Endothelial cell of umbilical vein (primary cell): ENCODE measurements at regions not wholly inside any gene's neighbourhood (a gene's known extent, or its start where the extent isn't known, plus 50 kb on each side); places are given as distances from the start of the nearest gene placed in this dataset.

Experiments
- BruUV-seq: library from RNA; stranded (reverse); fragments of 400-500 nt; replicated peaks from 2 replicates; lab custom pipeline; 2021; lab: Mats Ljungman, UMichigan
- CTCF ChIA-PET: fragments of 300-600, 350-600 bp; sonication (Branson Sonifier 250); formaldehyde crosslinking; loops from one replicate; lab custom pipeline; 2021; ENCODE audit warnings: antibody characterized with exemption, inconsistent platforms; lab: Charles Lee
- POLR2A ChIA-PET: fragments of 300-600, 350-600 bp; sonication (Branson Sonifier 250); formaldehyde crosslinking; loops from one replicate; lab custom pipeline; 2021; ENCODE audit warnings: antibody characterized with exemption, inconsistent platforms; lab: Charles Lee
- DNase-seq: peaks from one replicate; pipeline ENCODE4 v3.0.0-alpha.2; 2011; ENCODE audit warnings: low read depth, low spot score
- FAIRE-seq: peaks from 2 replicates; lab custom pipeline; 2011; peaks lifted over from hg19 to GRCh38; lab: Jason Lieb, UNC
- H2AFZ ChIP-seq: 2 replicates; pipeline ENCODE4 v1.6.0; 2012; ENCODE audit warnings: low read depth, low read length, control low read depth, inconsistent platforms
- H3K27ac ChIP-seq: 2 replicates; pipeline ENCODE4 v1.5.1; 2011; ENCODE audit warnings: low read depth, mild to moderate bottlenecking, control low read depth, low read length, moderate library complexity; ENCODE audit not compliant: insufficient read depth
- H3K27me3 ChIP-seq, 2 experiments: 2 replicates each; pipeline versions ENCODE4 v1.6.0 to v1.6.1; 2011; ENCODE audit warnings: low read length in 2 of 2, mixed read lengths in 1 of 2; ENCODE audit not compliant: control insufficient read depth in 2 of 2, insufficient read depth in 2 of 2
- H3K36me3 ChIP-seq, 2 experiments: 2 replicates in 1 of 2; 3 replicates in 1 of 2; pipeline ENCODE4 v1.5.1; 2011; ENCODE audit warnings: low read length in 2 of 2, mild to moderate bottlenecking in 1 of 2, moderate library complexity in 1 of 2; ENCODE audit not compliant: control insufficient read depth in 2 of 2, insufficient read depth in 2 of 2; ENCODE audit errors: extremely low read depth in 1 of 2
- H3K4me1 ChIP-seq: 3 replicates; pipeline ENCODE4 v1.5.1; 2011; ENCODE audit warnings: mild to moderate bottlenecking, low read length; ENCODE audit not compliant: control insufficient read depth, insufficient read depth; ENCODE audit errors: extremely low read depth
- H3K4me2 ChIP-seq: 2 replicates; pipeline ENCODE4 v1.6.1; 2011; ENCODE audit warnings: low read length, control low read depth, mixed read lengths; ENCODE audit not compliant: insufficient read depth
- H3K4me3 ChIP-seq, 3 experiments: fragments of 200-600 bp in 1 of 3; sonication (generic), shearing (Covaris generic) in 1 of 3; replicated peaks in 1 of 3; 2 replicates each; pipeline ENCODE4 v1.5.1; 2011 to 2016; ENCODE audit warnings: control low read depth in 3 of 3, low read length in 3 of 3, mild to moderate bottlenecking in 2 of 3, inconsistent platforms in 1 of 3, low read depth in 1 of 3, moderate library complexity in 1 of 3; ENCODE audit not compliant: insufficient read depth in 1 of 3
- H3K79me2 ChIP-seq: 2 replicates; pipeline ENCODE4 v1.6.0; 2012; ENCODE audit warnings: low read length, inconsistent platforms; ENCODE audit not compliant: control insufficient read depth, insufficient read depth
- H3K9ac ChIP-seq: replicated peaks from 2 replicates; pipeline ENCODE3; 2011; ENCODE audit warnings: low read length, control low read depth; ENCODE audit not compliant: insufficient read depth; ENCODE audit errors: extremely low read depth
- H3K9me1 ChIP-seq: replicated peaks from 3 replicates; pipeline ENCODE4 v1.6.0; 2011; ENCODE audit warnings: mild to moderate bottlenecking, low read length; ENCODE audit not compliant: control insufficient read depth, insufficient read depth; ENCODE audit errors: extremely low read depth
- H3K9me3 ChIP-seq: replicated peaks from 2 replicates; pipeline ENCODE4 v1.5.1; 2012; ENCODE audit warnings: low read length, inconsistent platforms; ENCODE audit not compliant: control insufficient read depth, insufficient read depth
- H4K20me1 ChIP-seq: replicated peaks from 2 replicates; pipeline ENCODE3; 2011; ENCODE audit warnings: mild to moderate bottlenecking, low read length; ENCODE audit not compliant: control insufficient read depth, insufficient read depth; ENCODE audit errors: extremely low read depth
- CTCF ChIP-seq, 2 donors: IDR thresholded peaks; 1 replicate in 1 of 2; 2 replicates in 1 of 2; pipeline ENCODE4 v1.5.1; 2011; ENCODE audit warnings: low read length in 2 of 2, mild to moderate bottlenecking in 2 of 2, moderate library complexity in 2 of 2, control low read depth in 1 of 2, inconsistent platforms in 1 of 2, low read depth in 1 of 2; ENCODE audit not compliant: insufficient read depth in 1 of 2; ENCODE audit errors: extremely low read depth in 1 of 2
- EZH2 ChIP-seq: IDR thresholded peaks from 2 replicates; pipeline ENCODE4 v1.6.1; 2012; ENCODE audit warnings: borderline replicate concordance, low read depth, mild to moderate bottlenecking, moderate library complexity, low read length, inconsistent platforms; ENCODE audit not compliant: severe bottlenecking
- FOS ChIP-seq: IDR thresholded peaks from 2 replicates; pipeline ENCODE4 v1.6.1; 2011; ENCODE audit warnings: mild to moderate bottlenecking, low read length, moderate library complexity, borderline replicate concordance; ENCODE audit not compliant: insufficient read depth
- GATA2 ChIP-seq: IDR thresholded peaks from 2 replicates; pipeline ENCODE4 v1.7.0; 2011; ENCODE audit warnings: low read depth, mild to moderate bottlenecking, moderate library complexity, mixed read lengths, low read length; ENCODE audit not compliant: insufficient read length, insufficient read depth
- JUN ChIP-seq: IDR thresholded peaks from 2 replicates; pipeline ENCODE4 v1.6.1; 2011; ENCODE audit warnings: borderline replicate concordance, low read depth; ENCODE audit not compliant: insufficient read length, insufficient read depth
- MAX ChIP-seq: IDR thresholded peaks from 2 replicates; pipeline ENCODE4 v1.6.1; 2011; ENCODE audit not compliant: insufficient read depth, insufficient read length
- MYC ChIP-seq: IDR thresholded peaks from one replicate; pipeline ENCODE4 v1.6.1; 2011; ENCODE audit warnings: mild to moderate bottlenecking, low read depth, low read length
- POLR2A ChIP-seq: IDR thresholded peaks from 2 replicates; pipeline ENCODE4 v1.6.1; 2012; ENCODE audit warnings: low read depth, mild to moderate bottlenecking, control low read depth, low read length
- POLR2AphosphoS5 ChIP-seq: IDR thresholded peaks from 2 replicates; pipeline ENCODE4 v1.6.1; 2012; ENCODE audit warnings: low read depth, mild to moderate bottlenecking, control low read depth, low read length, moderate library complexity; ENCODE audit not compliant: insufficient read depth
- dilution Hi-C: fragments of 300-500 bp; cut with MboI; formaldehyde crosslinking; loops from one replicate; pipeline ENCODE4 v1.15.0; 2019; ENCODE audit warnings: low sequenced_read_pairs; ENCODE audit not compliant: extremely low pct_ligation_motif_present
- intact Hi-C: fragments of 100-400 bp; cut with micrococcal nuclease; formaldehyde crosslinking; loops from one replicate; pipeline ENCODE4 v1.10.0; 2022

- no peaks in the 10 kb centered on the region for H3K4me1 ChIP-seq
- no peaks in the 10 kb centered on the region for H3K9me3 ChIP-seq
- H4K20me1 ChIP-seq = no peaks in the 10 kb centered on the region
- ChIA-PET POLR2A (no interaction called here), CTCF (interaction anchor here (1.0 to 2.4 kb wide), 3 partner anchors 32 to 652 kb away, joined by 3 to 6 read pairs (median 4); no protein-coding TSS in a partner anchor)
- FAIRE-seq (peak; percentile 4), DNase-seq (no peak)
- H3K4me3 ChIP-seq = no peak overlapping the region
- no peak overlapping the region for H3K9ac ChIP-seq
- intact Hi-C loops = no loop called here
- H3K9me1 ChIP-seq = no peaks in the 10 kb centered on the region
- BruUV-seq = no TSS peak
- H3K27ac ChIP-seq = no peak overlapping the region
- no peak overlapping the region for H2AFZ ChIP-seq
- no peaks in the 10 kb centered on the region for H3K79me2 ChIP-seq
- H3K27me3 ChIP-seq = peaks cover 0 to 4% of the 10 kb centered on the region in 2 experiments
- H3K36me3 ChIP-seq = no peaks in the 10 kb centered on the region
- TF ChIP-seq CTCF (IDR thresholded peaks at IDR 0.05; ENCODE audit: extremely low read depth in 1 of 2, insufficient read depth in 1 of 2, low read depth in 1 of 2, low read length in 2 of 2) = no peak
- no peak for TF ChIP-seq FOS
- no peak for TF ChIP-seq EZH2
- TF ChIP-seq GATA2 = no peak
- no peak for TF ChIP-seq JUN
- no peak for TF ChIP-seq POLR2A
- TF ChIP-seq MAX = no peak
- no peak for TF ChIP-seq MYC
- no peak for TF ChIP-seq POLR2AphosphoS5
- H3K4me2 ChIP-seq = no peak overlapping the region
- dilution Hi-C loops = no loop called here
Measured at GRCh38 chr13:75225288-75226032, 256.5 kb downstream of the TBC1D4 start.
